ENCODE measurements at regions not wholly inside any gene's neighbourhood (a gene's known extent, or its start where the extent isn't known, plus 50 kb on each side); places are given as distances from the start of the nearest gene placed in this dataset.
"Not testable (repeated sequence)": the region's sequence is repeated elsewhere in the genome, so short reads cannot be mapped to it uniquely, and the experiment has no call there.

GRCh38 chr6:60797831-60798230, 1488.2 kb downstream of the KHDRBS2 start:
- H3K36me3 Mint-ChIP-seq (ENCODE audit: low read depth); DNase-seq; H3K27ac Mint-ChIP-seq; H3K4me1 Mint-ChIP-seq (ENCODE audit: low read depth); H3K27me3 Mint-ChIP-seq (ENCODE audit: insufficient read depth); H3K4me3 Mint-ChIP-seq: not testable (repeated sequence)
- peaks cover 15% of the 10 kb centered on the region for H3K9me3 Mint-ChIP-seq

DNA sequence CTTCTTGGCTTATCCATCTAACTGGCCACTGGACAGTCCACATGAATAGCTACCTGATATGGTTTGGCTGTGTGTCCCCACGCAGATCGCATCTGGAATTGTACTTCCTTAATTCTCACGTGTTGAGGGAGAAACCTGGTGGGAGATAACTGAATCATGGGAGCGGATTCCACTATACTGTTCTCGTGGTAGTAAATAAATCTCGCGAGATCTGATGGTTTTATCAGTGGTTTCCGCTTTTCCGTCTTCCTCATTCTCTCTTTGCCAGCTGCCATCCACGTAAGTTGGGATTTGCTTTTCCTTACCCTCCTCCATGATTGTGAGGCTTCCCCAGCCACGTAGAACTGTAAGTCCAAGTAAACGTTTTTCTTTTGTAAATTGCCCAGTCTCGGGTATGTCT, 1496.4 kb downstream of the KHDRBS2 start:
- not testable (repeated sequence) for H3K27ac Mint-ChIP-seq; DNase-seq; H3K27me3 Mint-ChIP-seq (ENCODE audit: insufficient read depth); H3K4me1 Mint-ChIP-seq (ENCODE audit: low read depth); H3K36me3 Mint-ChIP-seq (ENCODE audit: low read depth); H3K4me3 Mint-ChIP-seq
- peaks cover 23% of the 10 kb centered on the region for H3K9me3 Mint-ChIP-seq

DNA sequence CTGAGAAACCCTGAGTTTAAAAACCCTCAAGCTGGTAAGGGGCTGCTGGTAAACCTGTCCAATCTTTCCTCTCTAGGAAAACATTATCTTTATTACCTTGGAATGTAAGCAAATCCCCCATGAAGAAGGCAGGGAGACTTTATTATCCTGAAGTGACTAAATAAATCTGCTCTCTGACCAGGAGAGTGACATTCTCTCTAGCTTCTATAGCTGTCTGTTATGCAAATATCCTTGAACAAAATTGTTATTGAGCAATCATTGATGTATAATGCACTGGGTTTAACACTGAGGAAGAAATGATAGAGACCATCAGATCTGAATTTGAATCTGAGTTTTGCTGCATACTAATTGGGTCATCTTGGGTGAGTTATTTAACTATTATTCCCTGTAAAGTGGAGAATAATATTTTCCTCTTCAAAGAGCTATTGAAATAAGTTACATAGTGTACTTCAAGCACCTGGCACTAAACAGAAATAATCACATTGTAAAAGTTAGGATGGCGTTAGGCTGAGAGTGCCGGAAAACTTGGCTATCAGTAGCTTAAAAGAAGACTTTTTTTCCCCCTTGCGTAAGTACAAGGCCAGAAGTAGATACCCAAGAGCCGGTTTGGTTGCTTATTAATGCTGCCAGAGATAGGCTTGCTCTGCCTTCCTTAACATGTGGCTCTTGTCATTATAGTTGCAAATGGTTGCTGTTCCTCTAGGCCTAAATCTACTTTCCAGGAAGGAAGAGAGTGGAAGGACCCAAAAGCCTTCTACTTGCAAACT, 1503.1 kb downstream of the KHDRBS2 start:
- H3K4me1 Mint-ChIP-seq (ENCODE audit: low read depth); DNase-seq; H3K27ac Mint-ChIP-seq; H3K36me3 Mint-ChIP-seq (ENCODE audit: low read depth); H3K27me3 Mint-ChIP-seq (ENCODE audit: insufficient read depth); H3K4me3 Mint-ChIP-seq: not testable (repeated sequence)
- peaks cover 25% of the 10 kb centered on the region for H3K9me3 Mint-ChIP-seq

DNA sequence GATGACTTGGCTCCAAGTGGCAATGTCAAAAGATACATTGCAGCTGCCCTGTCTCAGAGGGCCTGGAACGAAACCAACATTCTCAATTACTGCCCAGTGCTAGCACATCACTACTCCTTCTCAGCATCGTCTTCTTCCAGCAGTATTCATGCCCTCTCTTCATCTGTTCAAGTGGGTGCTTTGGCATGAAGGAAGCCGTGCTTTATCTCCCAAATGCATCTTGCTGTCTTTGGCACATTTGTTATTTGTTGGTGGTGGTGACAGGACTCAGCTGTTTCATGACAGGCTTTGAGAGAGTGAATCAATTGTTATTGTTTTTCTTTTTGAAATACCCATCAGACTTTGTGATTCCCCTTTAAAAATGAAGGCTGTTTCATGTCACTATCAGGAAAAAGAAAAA, 1506.4 kb downstream of the KHDRBS2 start:
- peaks cover 18% of the 10 kb centered on the region for H3K9me3 Mint-ChIP-seq
- not testable (repeated sequence) for H3K36me3 Mint-ChIP-seq (ENCODE audit: low read depth); H3K27me3 Mint-ChIP-seq (ENCODE audit: insufficient read depth); H3K4me1 Mint-ChIP-seq (ENCODE audit: low read depth); H3K4me3 Mint-ChIP-seq; DNase-seq; H3K27ac Mint-ChIP-seq

- H3K36me3 Mint-ChIP-seq (ENCODE audit: low read depth); H3K9me3 Mint-ChIP-seq; H3K27ac Mint-ChIP-seq; H3K4me1 Mint-ChIP-seq (ENCODE audit: low read depth); H3K27me3 Mint-ChIP-seq (ENCODE audit: insufficient read depth); DNase-seq; H3K4me3 Mint-ChIP-seq: not testable (repeated sequence)
Observed at GRCh38 chr6:60767791-60768499, 1518.1 kb downstream of the KHDRBS2 start.

- not testable (repeated sequence) for H3K4me1 Mint-ChIP-seq (ENCODE audit: low read depth); DNase-seq; H3K9me3 Mint-ChIP-seq; H3K27me3 Mint-ChIP-seq (ENCODE audit: insufficient read depth); H3K4me3 Mint-ChIP-seq; H3K27ac Mint-ChIP-seq; H3K36me3 Mint-ChIP-seq (ENCODE audit: low read depth)
Observed at GRCh38 chr6:60765331-60765730, 1520.7 kb downstream of the KHDRBS2 start.

- not testable (repeated sequence) for H3K27me3 Mint-ChIP-seq (ENCODE audit: insufficient read depth); H3K36me3 Mint-ChIP-seq (ENCODE audit: low read depth); H3K4me1 Mint-ChIP-seq (ENCODE audit: low read depth); DNase-seq; H3K9me3 Mint-ChIP-seq; H3K4me3 Mint-ChIP-seq; H3K27ac Mint-ChIP-seq
Observed at GRCh38 chr6:60763464-60764080, 1522.5 kb downstream of the KHDRBS2 start.

- H3K27ac Mint-ChIP-seq; H3K4me3 Mint-ChIP-seq; H3K36me3 Mint-ChIP-seq (ENCODE audit: low read depth); H3K4me1 Mint-ChIP-seq (ENCODE audit: low read depth); H3K27me3 Mint-ChIP-seq (ENCODE audit: insufficient read depth); DNase-seq: not testable (repeated sequence)
- H3K9me3 Mint-ChIP-seq: peaks cover 25% of the 10 kb centered on the region; the same call in 1 of the 2 replicates
Observed at GRCh38 chr6:60760928-60761327, 1525.1 kb downstream of the KHDRBS2 start.

DNA sequence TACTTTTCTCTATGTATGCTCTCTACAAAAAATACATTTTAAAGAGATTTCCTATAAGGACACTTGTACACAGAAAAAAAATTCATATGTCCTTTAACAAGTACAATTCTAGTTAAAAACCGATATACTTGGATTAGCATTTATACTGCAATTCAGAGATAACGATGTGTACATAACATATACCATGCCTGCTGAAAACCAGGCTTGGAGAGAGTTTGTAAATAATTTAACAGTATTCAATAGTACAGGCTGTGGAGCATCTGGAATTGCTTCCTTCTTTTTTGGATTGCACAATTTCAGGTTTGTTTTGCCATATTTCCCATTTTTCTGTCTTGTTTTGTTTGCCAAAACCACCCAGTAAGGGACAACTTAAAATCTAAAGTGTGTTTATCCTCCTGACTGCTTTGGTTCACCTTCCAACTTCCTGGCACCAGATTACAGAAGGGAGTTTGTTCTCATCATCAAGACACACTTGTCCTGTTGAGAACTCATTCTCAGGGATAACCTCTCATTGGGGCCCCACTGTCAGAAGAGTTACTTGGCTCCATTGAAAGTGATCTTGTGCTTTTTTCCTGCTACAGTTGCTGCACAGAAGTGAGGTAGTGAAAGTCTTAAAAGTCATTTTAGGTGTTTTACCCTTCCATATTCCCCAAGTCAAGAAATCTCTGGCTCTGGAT, 1526.7 kb downstream of the KHDRBS2 start:
- H3K27ac Mint-ChIP-seq; DNase-seq; H3K4me1 Mint-ChIP-seq (ENCODE audit: low read depth); H3K36me3 Mint-ChIP-seq (ENCODE audit: low read depth); H3K4me3 Mint-ChIP-seq; H3K27me3 Mint-ChIP-seq (ENCODE audit: insufficient read depth): not testable (repeated sequence)
- H3K9me3 Mint-ChIP-seq: peaks cover 37% of the 10 kb centered on the region

DNA sequence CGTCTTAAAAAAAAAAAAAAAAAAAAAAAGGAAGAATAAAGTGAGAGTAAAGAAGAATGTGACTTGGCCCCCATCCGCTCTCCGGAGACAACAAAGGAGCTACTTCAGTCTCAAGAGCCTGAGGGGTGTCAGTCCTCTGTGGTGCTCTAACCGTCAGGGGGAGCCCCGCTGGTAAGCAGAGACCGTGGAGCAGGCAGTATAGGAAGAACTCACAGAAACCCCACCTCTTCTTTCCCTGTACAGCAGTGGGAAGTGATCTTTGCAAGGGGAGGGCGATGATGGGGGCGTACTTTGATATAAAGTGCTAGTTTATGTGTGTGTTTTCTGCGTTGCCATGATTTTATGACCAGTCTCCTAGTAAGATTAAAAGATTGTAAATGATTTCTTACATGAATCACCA, 1527.3 kb downstream of the KHDRBS2 start:
- H3K27me3 Mint-ChIP-seq (ENCODE audit: insufficient read depth): not testable (repeated sequence)

More for the DNA sequence above, 1527.3 kb downstream of the KHDRBS2 start:
- H3K27ac Mint-ChIP-seq; DNase-seq; H3K4me1 Mint-ChIP-seq (ENCODE audit: low read depth); H3K36me3 Mint-ChIP-seq (ENCODE audit: low read depth); H3K4me3 Mint-ChIP-seq: not testable (repeated sequence)
- H3K9me3 Mint-ChIP-seq: peaks cover 37% of the 10 kb centered on the region

All from HFFc6 (cell line).